AG04450 (cell line): ENCODE measurements at regions not wholly inside any gene's neighbourhood (a gene's known extent, or its start where the extent isn't known, plus 50 kb on each side); places are given as distances from the start of the nearest gene placed in this dataset.
A peak's percentile ranks its signal among the peaks of the same experiment; 100 is the strongest.

ENCODE experiments used
- CTCF ChIA-PET: fragments of 300-600, 350-600 bp; formaldehyde crosslinking; extraction: SDS; loops from one replicate; lab custom pipeline; 2022; ENCODE audit warnings: antibody characterized with exemption, inconsistent platforms; lab: Charles Lee
- POLR2A ChIA-PET: fragments of 350-600 bp; formaldehyde crosslinking; extraction: SDS; loops from one replicate; lab custom pipeline; 2021; ENCODE audit warnings: antibody characterized with exemption, inconsistent platforms; lab: Yijun Ruan, JAX
- DNase-seq: peaks from one replicate; pipeline ENCODE4 v3.0.0-alpha.2; 2011; ENCODE audit warnings: low read depth, low spot score
- H3K27ac ChIP-seq: one replicate; pipeline ENCODE4 v1.5.1; 2012; ENCODE audit warnings: low read depth, low read length, control low read depth
- H3K27me3 ChIP-seq: one replicate; pipeline ENCODE4 v1.6.0; 2012; ENCODE audit warnings: low read length; ENCODE audit not compliant: control insufficient read depth, insufficient read depth
- H3K4me3 ChIP-seq: 2 replicates; pipeline ENCODE4 v1.5.1; 2011; ENCODE audit warnings: mild to moderate bottlenecking, low read depth, low read length, control low read depth
- H3K9me3 ChIP-seq: 2 replicates; pipeline ENCODE4 v1.5.1; 2012; ENCODE audit warnings: low read length; ENCODE audit not compliant: control insufficient read depth, insufficient read depth
- CTCF ChIP-seq: IDR thresholded peaks from 2 replicates; pipeline ENCODE4 v1.5.1; 2011; ENCODE audit warnings: low read depth, low read length, control low read depth, inconsistent platforms

GRCh38 chr5:143514616-143515335 lies 111.3 kb upstream of the NR3C1 start:
- CTCF ChIA-PET = interaction anchor here (0.6 kb wide), 1 partner anchor 9 kb away, joined by 3 read pairs; no protein-coding TSS in a partner anchor
- no peaks in the 10 kb centered on the region for H3K27me3 ChIP-seq
- POLR2A ChIA-PET = no interaction called here
- DNase-seq = no peak
- no peak overlapping the region for H3K4me3 ChIP-seq
- no peak for TF ChIP-seq CTCF
- no peak overlapping the region for H3K27ac ChIP-seq
- H3K9me3 ChIP-seq = no peaks in the 10 kb centered on the region

GRCh38 chr5:143513720-143514119 lies 110.2 kb upstream of the NR3C1 start:
- H3K27me3 ChIP-seq = no peaks in the 10 kb centered on the region
- no peaks in the 10 kb centered on the region for H3K9me3 ChIP-seq
- DNase-seq = no peak
- CTCF ChIA-PET = no interaction called here
- POLR2A ChIA-PET = no interaction called here
- no peak overlapping the region for H3K4me3 ChIP-seq
- no peak for TF ChIP-seq CTCF
- no peak overlapping the region for H3K27ac ChIP-seq

- ChIA-PET POLR2A (no interaction called here), CTCF (no interaction called here)
- no peak for TF ChIP-seq CTCF
- Histone ChIP-seq H3K27ac (no peak overlapping the region), H3K27me3 (no peaks in the 10 kb centered on the region), H3K4me3 (no peak overlapping the region), H3K9me3 (no peaks in the 10 kb centered on the region)
- no peak for DNase-seq
These were observed 108.2 kb upstream of the NR3C1 start for GRCh38 chr5:143511736-143512135.

GRCh38 chr5:143509758-143510221 lies 106.3 kb upstream of the NR3C1 start:
- no peak for TF ChIP-seq CTCF
- ChIA-PET CTCF (no interaction called here), POLR2A (no interaction called here)
- Histone ChIP-seq H3K4me3 (no peak overlapping the region), H3K27ac (no peak overlapping the region), H3K9me3 (no peaks in the 10 kb centered on the region), H3K27me3 (no peaks in the 10 kb centered on the region)
- DNase-seq = no peak

GRCh38 chr5:143506836-143507552 lies 103.5 kb upstream of the NR3C1 start:
- Histone ChIP-seq H3K4me3 (no peak overlapping the region), H3K27ac (peak overlapping the region; percentile 68), H3K9me3 (no peaks in the 10 kb centered on the region), H3K27me3 (no peaks in the 10 kb centered on the region)
- ChIA-PET CTCF (interaction anchor here (1.6 kb wide), 1 partner anchor 318 kb away, joined by 4 read pairs; no protein-coding TSS in a partner anchor), POLR2A (interaction anchor here (0.7 to 1.0 kb wide), 3 partner anchors 47 to 103 kb away, joined by 3 to 6 read pairs (median 3); partner anchors contain the start of gene NR3C1)
- 0 out of 2 replicates have a peak, but pooled peaks have one; percentile 33 for TF ChIP-seq CTCF
- DNase-seq = peak; percentile 81
